GM19372 (cell line): ENCODE measurements at regions not wholly inside any gene's neighbourhood (a gene's known extent, or its start where the extent isn't known, plus 50 kb on each side); places are given as distances from the start of the nearest gene placed in this dataset.
A peak's percentile ranks its signal among the peaks of the same experiment; 100 is the strongest.
"Not testable (repeated sequence)": the region's sequence is repeated elsewhere in the genome, so short reads cannot be mapped to it uniquely, and the experiment has no call there.

Experiments
- ATAC-seq: cut with Tn5 transposase; IDR thresholded peaks from one replicate; pipeline ENCODE4 v1.9.1; 2021; ENCODE audit warnings: mild to moderate bottlenecking, low read depth, moderate library complexity; ENCODE audit not compliant: unreplicated experiment

DNA sequence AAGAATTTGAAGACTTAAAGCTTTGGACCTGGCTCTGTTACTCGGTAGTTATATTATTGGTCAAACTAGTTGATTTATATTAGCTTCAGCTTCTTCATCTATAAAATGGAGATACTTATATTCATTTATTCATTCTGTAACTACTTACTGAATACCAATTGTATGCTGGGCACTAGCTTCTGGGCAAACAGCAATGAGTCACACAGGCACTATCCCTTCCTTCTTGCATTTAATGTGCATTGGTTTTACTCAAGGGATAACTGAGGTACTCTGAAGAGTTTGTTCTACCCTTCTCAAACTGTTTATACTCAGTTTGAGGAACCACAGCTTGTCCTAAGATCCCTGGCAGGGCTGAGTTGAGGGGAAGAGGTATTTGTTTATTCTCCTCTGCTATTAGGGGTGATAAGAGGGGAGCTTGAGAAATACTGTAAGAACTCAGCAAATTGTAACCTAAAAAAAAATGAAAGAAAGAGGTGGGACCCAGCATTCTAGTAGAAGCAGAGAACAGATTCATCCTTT lies 825.4 kb upstream of the AMELY start:
- ATAC-seq, result no peak

DNA sequence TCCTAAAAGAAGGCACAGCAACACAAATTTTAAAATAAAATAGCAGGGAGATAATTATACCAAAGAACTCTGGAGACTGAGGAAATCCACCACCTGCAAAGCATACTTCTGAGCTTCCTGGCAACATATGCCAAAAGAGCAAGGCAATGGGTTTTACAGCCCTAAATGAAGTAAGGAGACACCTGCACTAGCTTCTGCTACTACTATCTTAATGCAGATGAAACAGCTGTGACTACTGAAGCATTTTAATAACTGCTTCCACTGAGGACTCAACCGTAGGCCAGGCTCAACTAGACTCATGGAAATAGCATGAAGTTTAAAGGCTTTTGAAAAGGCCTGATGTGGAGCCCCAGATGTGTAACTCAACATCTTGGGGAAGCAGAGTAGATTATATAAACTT lies 820.1 kb upstream of the AMELY start:
- no peak for ATAC-seq

DNA sequence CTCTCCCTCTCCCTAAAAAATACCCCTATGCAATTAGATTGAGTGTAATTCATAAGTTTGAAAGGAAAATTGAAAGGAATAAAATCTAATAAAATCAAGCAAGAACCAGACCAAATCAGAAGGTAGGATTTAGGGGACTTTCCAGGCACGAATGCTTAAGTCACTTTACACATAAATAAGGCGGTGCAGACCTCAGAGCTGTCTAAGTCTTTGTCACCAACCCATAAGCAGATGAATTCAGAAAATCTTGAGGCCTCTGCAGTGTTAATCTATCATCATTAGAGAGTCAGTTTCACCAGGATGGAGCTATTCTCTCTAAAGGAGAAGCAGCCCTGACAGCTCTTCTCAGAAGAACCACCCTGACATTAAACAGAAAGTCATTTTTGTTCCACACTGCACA lies 819.1 kb upstream of the AMELY start:
- ATAC-seq, result no peak

DNA sequence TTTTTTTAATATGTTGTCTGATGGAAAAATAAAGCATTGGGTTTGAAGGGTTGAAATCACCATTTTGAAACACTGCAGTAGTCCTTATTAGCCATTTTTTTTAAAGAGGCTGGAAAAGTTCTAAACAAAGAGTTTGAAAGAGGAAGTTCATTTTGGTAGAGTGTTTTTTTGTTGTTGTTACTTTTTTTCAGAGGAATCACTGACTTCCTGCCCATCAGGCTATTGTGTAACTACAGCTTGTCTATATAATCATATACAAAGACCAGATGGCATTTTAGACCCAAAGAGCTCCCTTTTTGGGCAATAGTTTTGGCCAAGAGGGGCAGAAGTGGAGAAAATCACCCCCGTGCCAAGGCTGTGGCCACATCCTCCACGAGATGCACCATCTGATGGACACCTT lies 818.5 kb upstream of the AMELY start:
- ATAC-seq, result no peak

DNA sequence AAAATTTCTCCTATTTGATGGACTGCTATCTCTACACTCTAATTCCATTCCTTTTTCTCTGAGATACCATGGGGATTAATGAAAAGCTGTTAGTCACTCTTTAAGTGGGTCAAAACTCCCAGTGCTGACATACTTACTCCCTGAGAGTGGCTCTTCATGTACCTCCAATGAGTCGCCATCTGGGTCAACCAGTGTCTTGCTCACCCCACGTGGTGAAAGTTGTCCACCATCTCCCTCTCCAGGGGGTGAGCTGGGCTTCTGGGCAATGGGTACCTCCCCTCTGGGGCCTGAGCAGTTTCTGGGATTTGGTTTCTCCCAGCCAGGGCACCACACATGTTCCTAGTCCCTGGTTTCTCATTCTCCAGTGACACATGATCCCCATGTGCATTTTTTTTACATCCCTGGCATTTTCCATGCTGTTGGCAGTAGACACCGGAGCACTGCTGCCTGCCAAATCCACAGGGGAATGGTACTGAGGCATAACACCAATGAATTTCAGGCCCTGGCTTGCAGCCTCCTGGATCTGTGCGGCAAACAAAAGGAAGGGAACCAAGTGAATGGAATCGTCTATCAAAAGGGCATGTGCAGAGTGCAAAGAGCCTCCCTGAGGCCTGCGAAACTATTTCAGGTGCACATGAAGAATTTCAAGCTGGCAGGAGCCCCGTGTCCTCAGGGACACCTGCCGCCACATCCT lies 817.9 kb upstream of the AMELY start:
- no peak for ATAC-seq

DNA sequence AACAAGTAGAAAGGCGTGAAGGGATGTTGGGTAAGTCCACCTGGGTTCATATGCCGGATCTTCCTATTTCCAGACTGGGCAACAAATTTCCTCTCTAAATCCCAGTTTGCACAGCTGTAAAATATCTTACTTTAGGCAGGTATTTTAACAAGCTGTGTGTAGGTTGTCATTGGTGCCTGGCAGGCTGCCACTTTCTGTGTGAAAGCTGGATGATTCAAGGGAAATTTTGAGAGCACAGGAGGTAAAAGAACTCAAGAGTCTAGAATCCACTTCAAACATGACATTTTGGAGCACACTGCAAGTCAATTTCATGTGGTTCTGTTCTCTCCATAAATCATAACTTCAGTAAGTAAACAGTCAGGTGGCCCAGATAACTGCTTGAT lies 817.4 kb upstream of the AMELY start:
- ATAC-seq, result no peak

DNA sequence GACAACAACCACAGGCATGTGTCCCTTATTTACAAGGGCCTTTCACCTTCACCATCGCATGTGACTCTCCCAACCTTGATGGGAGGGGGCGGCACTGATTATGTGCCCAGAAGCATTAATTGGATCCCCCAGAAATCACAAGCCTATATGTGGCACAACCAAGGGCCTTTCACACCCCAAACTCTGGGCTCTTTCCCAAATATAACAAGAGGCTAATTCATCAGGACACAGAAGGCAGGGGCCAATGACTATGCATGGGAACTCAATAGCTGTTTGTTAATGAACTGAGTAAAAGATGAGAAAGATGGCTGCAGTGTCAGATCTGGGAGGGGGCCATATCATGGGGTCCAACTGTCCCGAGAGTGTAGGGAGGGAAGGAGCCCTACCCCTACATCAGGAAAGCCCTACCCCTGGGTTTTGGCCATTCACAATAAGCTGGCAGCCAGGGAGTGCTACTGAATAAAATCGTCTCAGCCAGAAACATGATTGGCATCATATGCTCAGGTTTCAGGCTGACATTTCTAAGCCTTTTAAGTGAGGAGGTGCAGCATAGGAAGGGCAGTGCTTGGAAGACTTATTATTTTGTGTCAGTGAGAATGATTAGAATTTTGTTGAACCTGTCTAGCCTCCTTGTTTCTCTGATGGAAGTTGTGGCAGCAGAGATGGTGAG lies 814.4 kb upstream of the AMELY start:
- ATAC-seq, result no peak

DNA sequence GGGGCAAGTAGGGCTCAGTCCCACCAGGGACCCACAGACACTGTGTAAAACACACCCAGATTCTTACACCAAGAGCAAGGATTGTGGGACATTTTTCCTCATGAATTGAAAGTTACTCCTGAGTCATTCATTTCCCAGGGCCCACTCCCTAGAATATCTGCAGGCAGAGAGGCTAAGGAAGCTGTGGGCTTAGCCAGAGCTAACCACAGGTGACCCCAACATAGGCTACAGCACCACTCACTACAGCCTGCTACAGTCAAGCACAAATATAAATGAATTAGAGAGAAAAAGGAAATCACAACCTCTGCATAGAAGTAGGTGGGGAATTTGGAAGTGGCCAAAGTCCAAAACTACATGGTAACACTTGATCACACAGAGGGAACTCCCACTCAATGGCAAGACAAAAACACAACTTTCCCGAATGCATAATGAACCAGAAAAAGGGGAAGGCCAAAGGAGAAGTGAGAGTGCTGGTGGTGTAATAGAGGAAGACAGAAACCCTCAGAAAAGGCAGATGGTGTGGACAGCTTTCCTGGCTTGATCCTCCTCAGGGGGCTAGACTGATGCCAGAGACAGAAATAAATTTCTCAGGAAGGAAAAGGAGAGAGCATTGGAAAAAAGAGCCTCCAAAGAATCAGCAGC lies 812.6 kb upstream of the AMELY start:
- peak; percentile 73 for ATAC-seq

DNA sequence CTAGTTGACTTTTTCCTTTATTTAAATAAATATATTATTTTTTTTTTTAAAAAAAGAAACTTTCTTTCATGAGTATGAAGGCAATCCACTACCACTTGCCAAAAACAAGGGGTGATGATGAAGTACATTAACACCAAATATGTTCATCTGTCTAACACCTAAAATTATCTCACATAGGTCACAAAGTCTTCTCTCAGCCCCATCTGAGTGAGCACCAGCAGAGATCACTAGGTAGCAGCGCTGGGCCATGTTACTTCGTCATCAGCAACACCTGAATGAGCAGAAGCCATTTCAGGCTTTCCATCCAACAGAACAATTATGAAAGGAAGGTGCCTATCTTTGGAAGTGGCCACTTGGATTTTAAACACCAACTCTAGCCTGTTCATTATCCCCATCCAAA lies 811.6 kb upstream of the AMELY start:
- ATAC-seq, result no peak

DNA sequence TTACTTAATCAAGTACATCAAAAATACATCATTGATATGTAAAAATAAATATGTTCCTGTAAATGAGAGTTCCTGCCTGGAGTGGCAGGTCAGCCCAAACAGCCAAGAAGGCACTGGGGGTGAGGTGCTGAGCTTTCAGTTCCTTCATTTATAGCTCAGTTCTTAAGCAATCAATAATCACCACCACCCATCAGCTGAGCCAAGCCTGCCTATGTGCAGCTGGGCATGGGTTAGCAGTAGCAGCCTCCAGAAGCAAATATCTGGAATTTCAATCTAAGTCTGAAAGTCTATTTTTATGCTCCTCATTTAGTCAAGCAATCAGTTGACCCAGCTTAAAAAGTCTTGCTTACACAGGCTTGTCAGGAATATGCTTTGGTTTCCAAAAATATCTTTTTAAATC lies 811.0 kb upstream of the AMELY start:
- peak; percentile 38 for ATAC-seq

DNA sequence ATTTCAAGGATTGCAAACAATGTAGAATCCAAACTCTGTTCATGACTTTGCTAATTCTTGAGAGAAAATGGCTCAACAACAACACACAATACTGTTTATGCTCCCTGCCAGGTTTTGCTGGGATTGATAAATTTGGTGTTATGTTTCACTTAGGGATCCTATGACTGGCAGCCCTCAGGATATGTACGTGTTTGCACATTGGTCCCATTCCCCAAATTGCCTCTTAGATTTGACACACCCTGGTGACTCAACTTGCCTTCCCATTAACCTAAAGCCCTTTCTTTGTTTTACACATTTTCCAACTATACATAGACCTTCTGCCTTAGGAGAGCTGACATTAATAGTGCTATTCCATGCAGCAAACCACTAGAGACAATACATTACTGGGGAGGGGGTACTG lies 809.4 kb upstream of the AMELY start:
- ATAC-seq, result no peak

DNA sequence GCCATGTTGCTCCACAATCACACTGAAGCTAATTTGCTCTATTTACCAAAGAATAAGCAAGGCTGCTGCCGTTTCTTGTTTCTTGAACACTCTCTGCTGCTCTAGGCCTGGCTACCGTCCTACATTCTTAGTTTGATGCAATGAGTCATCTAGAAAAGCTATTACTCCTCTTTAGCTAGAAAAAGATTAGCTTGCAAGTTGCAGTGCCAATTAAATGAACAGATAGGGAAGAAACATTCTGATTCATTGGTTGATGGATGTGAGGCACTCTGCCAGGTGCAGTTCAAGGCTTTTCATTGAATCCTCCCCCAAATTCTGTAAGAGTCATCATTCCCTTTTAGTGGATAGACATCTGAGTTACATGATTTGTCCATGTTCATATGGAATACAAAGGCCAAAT lies 807.7 kb upstream of the AMELY start:
- no peak for ATAC-seq

DNA sequence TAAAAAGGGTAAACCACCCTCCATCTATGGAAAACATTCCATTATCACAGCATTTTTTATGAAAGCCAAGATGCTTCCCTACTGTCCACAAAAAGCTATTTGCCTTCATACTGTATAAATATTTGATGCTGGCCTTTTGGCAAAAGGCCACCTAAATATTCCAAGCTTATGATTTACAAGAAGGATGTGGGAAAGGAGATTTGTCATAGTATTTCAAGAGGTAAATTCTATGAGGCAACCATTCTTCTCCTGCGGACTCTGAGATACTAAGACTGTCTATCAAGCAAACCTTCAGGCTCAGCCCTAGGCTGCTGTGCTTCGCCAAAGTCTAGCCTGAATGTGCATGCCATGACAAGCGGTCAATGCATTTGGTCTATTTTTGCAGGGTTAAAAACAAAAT lies 807.1 kb upstream of the AMELY start:
- no peak for ATAC-seq

DNA sequence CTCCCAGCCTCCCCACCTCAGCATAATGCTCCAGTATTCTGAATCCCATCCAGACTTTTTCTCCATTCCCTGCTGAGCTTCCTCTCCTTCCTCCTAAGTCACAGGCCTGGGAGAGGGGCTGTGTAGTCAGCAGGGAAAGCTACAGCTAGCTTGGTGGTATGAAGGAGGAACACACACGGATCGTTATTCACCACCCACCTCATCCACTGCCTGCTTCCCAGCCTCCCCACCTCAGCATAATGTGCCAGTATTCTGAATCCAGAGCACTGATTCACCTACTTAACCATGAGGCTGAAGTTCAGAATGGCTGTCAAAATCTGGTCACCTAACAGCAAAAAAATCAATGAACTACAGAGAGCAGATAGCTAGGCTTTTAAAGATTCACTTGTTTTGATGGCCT lies 806.6 kb upstream of the AMELY start:
- ATAC-seq, result no peak

DNA sequence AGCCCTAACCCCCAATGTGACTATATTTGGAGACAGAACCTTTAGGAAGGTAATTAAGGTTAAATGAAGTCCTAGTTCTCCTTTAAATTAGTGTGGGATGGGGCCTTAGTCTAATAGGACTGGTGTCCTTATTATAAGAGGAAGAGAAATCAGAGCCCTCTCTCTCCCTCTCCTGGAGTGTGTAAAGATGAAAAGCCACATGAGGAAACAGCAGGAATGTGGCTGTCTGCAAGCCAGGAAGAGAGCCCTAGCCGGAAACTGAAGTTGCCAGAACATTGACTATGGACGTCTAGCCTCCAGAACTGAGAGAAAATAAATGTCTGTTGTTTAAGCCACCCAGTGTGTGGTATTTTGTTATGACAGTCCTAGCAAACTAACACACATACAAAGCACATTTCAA lies 802.9 kb upstream of the AMELY start:
- no peak for ATAC-seq

DNA sequence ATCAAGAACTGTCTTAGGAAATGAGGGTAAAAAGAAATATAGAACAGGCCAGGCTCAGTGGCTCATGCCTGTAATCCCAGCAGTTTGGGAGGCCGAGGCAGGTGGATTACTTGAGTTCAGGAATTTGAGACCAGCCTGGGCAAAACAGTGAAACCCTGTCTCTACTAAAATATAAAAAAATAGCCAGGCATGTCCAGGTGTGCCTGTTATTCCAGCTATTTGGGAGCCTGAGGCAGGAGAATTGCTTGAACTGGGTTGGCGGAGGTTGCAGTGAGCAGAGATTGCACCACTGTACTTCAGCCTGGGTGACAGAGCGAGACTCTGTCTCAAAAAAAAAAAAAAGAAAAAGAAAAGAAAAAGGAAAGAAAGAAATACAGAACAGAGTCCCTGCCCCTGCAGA lies 802.2 kb upstream of the AMELY start:
- ATAC-seq, result not testable (repeated sequence)

DNA sequence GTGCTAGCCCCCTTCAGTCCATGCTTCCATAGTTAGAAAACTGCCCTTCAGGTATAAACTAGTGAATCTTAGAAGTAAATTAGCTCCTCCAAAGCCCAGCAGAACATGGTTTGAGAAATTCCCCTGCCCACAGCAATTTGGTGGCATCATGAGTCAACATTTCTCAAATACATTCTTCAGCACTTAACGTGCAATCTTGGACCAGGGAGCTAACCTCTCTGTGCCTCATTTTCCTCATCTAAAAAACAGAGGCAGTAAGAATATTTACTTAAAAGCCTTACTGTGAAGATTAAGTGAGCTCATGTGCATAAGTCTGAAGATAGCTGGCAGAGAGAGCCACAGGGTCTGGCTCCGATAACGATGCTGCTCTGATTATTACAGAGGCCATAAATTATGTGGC lies 800.7 kb upstream of the AMELY start:
- no peak for ATAC-seq

DNA sequence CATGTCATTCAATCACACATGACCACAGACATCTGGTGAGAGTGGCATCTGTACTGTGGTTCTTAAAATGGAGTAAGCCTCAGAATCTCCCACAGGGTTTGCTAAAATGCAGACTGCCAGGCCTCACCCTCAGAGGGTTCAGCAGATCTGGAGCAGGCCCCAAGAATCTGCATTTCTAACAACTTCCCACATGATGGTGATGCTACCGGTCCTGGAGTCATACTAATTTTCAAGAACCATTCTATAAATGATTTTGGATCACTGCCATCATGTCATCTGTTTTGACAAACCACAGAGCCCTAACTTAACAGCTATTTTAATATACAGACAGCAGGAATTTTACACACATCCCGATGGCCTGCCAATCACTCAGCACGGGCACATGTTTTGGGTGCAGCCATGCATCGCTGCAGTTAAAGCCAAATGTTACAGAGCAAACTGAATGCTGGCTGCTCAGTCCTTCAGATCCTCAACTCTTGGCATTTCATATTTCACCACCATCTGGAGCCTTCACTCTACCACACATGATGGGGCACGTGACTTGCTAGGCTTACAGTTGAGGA lies 792.1 kb upstream of the AMELY start:
- ATAC-seq, result no peak

DNA sequence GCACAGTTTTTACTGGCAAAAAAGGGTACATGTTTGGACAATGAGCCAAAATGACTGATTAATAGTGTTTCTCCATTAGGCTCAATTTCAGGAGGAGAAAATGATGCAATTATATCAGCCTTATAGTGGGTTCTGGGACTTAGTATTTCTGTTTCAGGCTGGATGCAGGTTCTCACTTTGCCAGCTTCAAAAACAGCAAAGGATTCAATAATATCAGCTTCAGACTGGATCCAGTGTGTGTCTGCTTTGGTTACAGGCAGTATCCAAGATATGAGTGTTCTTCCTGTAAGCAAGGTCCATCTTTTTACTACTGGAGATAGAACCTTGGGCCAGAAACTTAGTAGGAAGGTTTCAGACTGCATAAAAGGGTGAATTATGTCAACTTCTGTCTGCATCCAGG lies 790.9 kb upstream of the AMELY start:
- ATAC-seq, result no peak

DNA sequence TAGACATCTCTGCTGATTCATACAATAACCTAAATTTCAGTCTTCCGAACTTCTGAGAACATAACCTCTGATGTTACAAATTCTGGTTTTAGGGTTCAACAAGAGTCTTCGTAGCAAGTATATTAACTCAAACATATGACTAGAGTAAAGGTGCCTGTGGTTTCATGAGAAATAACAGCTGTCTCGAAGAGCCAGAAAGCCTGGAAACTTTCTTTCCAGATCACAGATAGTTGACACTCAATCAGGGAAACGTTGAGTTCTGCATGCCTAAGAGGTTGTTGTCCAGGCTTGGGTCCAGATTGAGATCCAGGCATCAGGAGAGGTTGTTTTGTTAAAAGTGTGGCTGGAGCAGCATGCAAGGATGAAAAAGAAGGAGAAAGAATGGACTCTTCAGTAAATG lies 790.1 kb upstream of the AMELY start:
- ATAC-seq, result no peak

DNA sequence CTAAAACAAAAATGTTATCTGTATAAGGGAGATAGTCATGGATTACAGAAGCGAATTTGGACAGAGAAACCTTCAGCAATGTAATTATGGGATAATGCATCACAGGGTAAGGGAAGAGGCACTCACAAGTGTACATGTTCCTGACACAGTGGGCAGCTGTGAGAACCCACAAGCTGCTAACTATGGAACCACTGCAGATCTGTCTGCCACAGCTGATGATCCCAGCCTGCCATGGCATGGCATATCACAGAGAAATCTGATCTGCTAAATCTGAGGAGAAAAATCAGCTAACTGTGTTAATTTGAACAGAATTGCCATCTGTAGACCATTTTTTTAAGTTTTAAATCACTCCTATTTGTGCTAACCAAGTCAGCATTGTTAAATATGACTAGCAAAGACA lies 786.0 kb upstream of the AMELY start:
- ATAC-seq, result no peak

DNA sequence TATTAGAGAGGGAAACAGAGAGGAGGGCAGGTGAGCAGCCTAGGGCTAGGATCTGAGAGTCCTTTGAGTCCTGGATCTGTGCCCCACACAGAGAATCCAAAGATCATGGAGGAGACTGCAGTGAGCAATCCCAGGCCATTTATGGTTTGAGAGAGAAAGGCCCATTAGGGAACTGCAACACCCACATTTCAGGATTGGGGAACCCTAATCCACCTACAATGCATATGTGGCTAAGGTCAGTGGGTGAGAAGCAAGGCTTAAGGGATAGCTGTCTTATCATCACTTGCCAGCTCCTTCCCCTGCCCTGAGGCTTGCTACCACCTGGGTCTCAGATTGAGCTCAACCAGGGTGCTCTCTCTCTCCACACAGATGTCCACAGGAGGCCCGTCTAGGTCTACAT lies 781.1 kb upstream of the AMELY start:
- no peak for ATAC-seq
